ENCODE measurements at regions not wholly inside any gene's neighbourhood (a gene's known extent, or its start where the extent isn't known, plus 50 kb on each side); places are given as distances from the start of the nearest gene placed in this dataset.

DNA sequence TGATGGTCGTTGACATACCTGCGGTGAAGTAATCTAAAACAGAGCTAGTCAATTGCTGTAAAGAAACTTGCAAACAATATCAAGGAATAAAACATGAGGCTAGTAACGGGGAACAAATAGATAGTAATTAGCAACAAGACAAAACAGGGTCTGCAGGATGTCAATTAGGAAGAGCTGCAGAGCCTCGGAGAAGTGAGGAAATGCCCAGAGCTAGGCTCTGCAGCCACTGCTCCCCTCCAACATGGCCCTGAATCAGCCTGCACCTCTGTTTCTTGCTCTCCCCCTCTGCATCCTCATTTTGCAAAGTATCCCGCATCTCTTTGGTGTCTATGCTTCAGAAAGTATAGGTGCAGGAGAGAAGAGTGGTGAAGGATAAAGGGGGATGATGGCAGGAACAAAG lies 507.4 kb upstream of the FAT3 start:
- TF ChIP-seq POLR2A (IDR thresholded peaks at IDR 0.05): no peak
- TF ChIP-seq, protein P1, sequence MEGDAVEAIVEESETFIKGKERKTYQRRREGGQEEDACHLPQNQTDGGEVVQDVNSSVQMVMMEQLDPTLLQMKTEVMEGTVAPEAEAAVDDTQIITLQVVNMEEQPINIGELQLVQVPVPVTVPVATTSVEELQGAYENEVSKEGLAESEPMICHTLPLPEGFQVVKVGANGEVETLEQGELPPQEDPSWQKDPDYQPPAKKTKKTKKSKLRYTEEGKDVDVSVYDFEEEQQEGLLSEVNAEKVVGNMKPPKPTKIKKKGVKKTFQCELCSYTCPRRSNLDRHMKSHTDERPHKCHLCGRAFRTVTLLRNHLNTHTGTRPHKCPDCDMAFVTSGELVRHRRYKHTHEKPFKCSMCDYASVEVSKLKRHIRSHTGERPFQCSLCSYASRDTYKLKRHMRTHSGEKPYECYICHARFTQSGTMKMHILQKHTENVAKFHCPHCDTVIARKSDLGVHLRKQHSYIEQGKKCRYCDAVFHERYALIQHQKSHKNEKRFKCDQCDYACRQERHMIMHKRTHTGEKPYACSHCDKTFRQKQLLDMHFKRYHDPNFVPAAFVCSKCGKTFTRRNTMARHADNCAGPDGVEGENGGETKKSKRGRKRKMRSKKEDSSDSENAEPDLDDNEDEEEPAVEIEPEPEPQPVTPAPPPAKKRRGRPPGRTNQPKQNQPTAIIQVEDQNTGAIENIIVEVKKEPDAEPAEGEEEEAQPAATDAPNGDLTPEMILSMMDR (IDR thresholded peaks at IDR 0.05): no peak
